Mesenchymal stem cell (in vitro differentiated cells and primary cell): ENCODE measurements at regions not wholly inside any gene's neighbourhood (a gene's known extent, or its start where the extent isn't known, plus 50 kb on each side); places are given as distances from the start of the nearest gene placed in this dataset.
"Not testable (repeated sequence)": the region's sequence is repeated elsewhere in the genome, so short reads cannot be mapped to it uniquely, and the experiment has no call there.

Experiments used
- DNase-seq: peaks from one replicate; pipeline ENCODE4 v3.0.0-alpha.2; 2013
- H2AFZ ChIP-seq: one replicate; pipeline ENCODE4 v1.6.1; 2013; ENCODE audit warnings: low read depth, mild to moderate bottlenecking, control low read depth, inconsistent platforms, low read length, moderate library complexity
- H2AK5ac ChIP-seq: 2 replicates; pipeline ENCODE4 v1.6.1; 2013; ENCODE audit warnings: low read length, moderate library complexity, mild to moderate bottlenecking, inconsistent platforms; ENCODE audit not compliant: severe bottlenecking
- H2BK120ac ChIP-seq: one replicate; pipeline ENCODE4 v1.6.1; 2013; ENCODE audit warnings: low read depth, mild to moderate bottlenecking, inconsistent platforms, low read length, moderate library complexity
- H2BK12ac ChIP-seq, 2 experiments: one replicate each; pipeline ENCODE4 v1.6.1; 2013; ENCODE audit warnings: inconsistent platforms in 2 of 2, low read length in 2 of 2, mild to moderate bottlenecking in 2 of 2, moderate library complexity in 2 of 2, control low read depth in 1 of 2
- H2BK15ac ChIP-seq: one replicate; pipeline ENCODE4 v1.6.1; 2013; ENCODE audit warnings: mild to moderate bottlenecking, low read depth, inconsistent platforms; ENCODE audit not compliant: poor library complexity, severe bottlenecking
- H2BK5ac ChIP-seq: 2 replicates; pipeline ENCODE4 v1.6.1; 2013; ENCODE audit warnings: low read depth, mild to moderate bottlenecking, low read length, control low read depth, inconsistent platforms; ENCODE audit not compliant: poor library complexity, severe bottlenecking
- H3K14ac ChIP-seq, 2 experiments: one replicate each; pipeline ENCODE4 v1.6.1; 2013; ENCODE audit warnings: inconsistent platforms in 2 of 2, low read length in 2 of 2, control low read depth in 1 of 2, mild to moderate bottlenecking in 1 of 2, moderate library complexity in 1 of 2
- H3K18ac ChIP-seq, 2 experiments: one replicate each; pipeline ENCODE4 v1.6.1; 2013; ENCODE audit warnings: inconsistent platforms in 2 of 2, low read length in 2 of 2, control low read depth in 1 of 2, low read depth in 1 of 2, mild to moderate bottlenecking in 1 of 2
- H3K23ac ChIP-seq, 2 experiments: one replicate each; pipeline ENCODE4 v1.6.1; 2013; ENCODE audit warnings: inconsistent platforms in 2 of 2, low read length in 2 of 2, mild to moderate bottlenecking in 2 of 2, moderate library complexity in 2 of 2, control low read depth in 1 of 2
- H3K27ac ChIP-seq: 2 replicates; pipeline ENCODE4 v1.5.1; 2013; ENCODE audit warnings: mild to moderate bottlenecking, moderate library complexity, low read length, control low read depth, inconsistent platforms; ENCODE audit not compliant: poor library complexity, severe bottlenecking
- H3K27me3 ChIP-seq, 2 experiments: 2 replicates each; pipeline versions ENCODE4 v1.6.1 to v1.7.0; 2013; ENCODE audit warnings: low read length in 2 of 2, mild to moderate bottlenecking in 2 of 2, moderate library complexity in 2 of 2, control low read depth in 1 of 2, inconsistent platforms in 1 of 2; ENCODE audit not compliant: control insufficient read depth in 1 of 2, insufficient read depth in 1 of 2
- H3K36me3 ChIP-seq, 2 experiments: 2 replicates each; pipeline versions ENCODE4 v1.6.1 to v1.7.0; 2013; ENCODE audit warnings: low read length in 2 of 2, control low read depth in 1 of 2, inconsistent platforms in 1 of 2, low read depth in 1 of 2, mild to moderate bottlenecking in 1 of 2; ENCODE audit not compliant: insufficient read depth in 2 of 2, control insufficient read depth in 1 of 2
- H3K4ac ChIP-seq, 2 experiments: one replicate each; pipeline ENCODE4 v1.6.1; 2013; ENCODE audit warnings: inconsistent platforms in 2 of 2, low read length in 2 of 2, mild to moderate bottlenecking in 2 of 2, moderate library complexity in 2 of 2, control low read depth in 1 of 2, low read depth in 1 of 2
- H3K4me1 ChIP-seq: 2 replicates; pipeline ENCODE4 v1.6.1; 2013; ENCODE audit warnings: low read depth, low read length, control low read depth; ENCODE audit not compliant: control insufficient read depth, insufficient read depth
- H3K4me2 ChIP-seq: 2 replicates; pipeline ENCODE4 v1.6.1; 2013; ENCODE audit warnings: low read length, mild to moderate bottlenecking, inconsistent platforms; ENCODE audit not compliant: poor library complexity, severe bottlenecking
- H3K4me3 ChIP-seq, 2 experiments: 2 replicates each; pipeline versions ENCODE4 v1.5.1 to v1.7.0; 2013; ENCODE audit warnings: low read length in 2 of 2, mild to moderate bottlenecking in 2 of 2, control low read depth in 1 of 2, low read depth in 1 of 2; ENCODE audit not compliant: insufficient read depth in 1 of 2
- H3K79me1 ChIP-seq: replicated peaks from 2 replicates; pipeline ENCODE4 v1.6.1; 2013; ENCODE audit warnings: mild to moderate bottlenecking, control low read depth, low read length, inconsistent platforms; ENCODE audit not compliant: poor library complexity, severe bottlenecking
- H3K9ac ChIP-seq: 2 replicates; pipeline ENCODE4 v1.7.0; 2013; ENCODE audit warnings: mild to moderate bottlenecking, low read length, moderate library complexity
- H3K9me3 ChIP-seq: 2 replicates; pipeline ENCODE4 v1.7.0; 2013; ENCODE audit warnings: mild to moderate bottlenecking, low read length; ENCODE audit not compliant: control insufficient read depth
- H4K8ac ChIP-seq: one replicate; pipeline ENCODE4 v1.6.1; 2013; ENCODE audit warnings: inconsistent platforms, mild to moderate bottlenecking, low read length, moderate library complexity
- H4K91ac ChIP-seq: one replicate; pipeline ENCODE4 v1.6.1; 2013; ENCODE audit warnings: mild to moderate bottlenecking, low read length, inconsistent platforms
- WGBS: methylation state at CpG from one replicate; pipeline ENCODE4 v1.1.7; 2013; ENCODE audit warnings: mixed read lengths; 5-methylcytosine and 5-hydroxymethylcytosine counted together

DNA sequence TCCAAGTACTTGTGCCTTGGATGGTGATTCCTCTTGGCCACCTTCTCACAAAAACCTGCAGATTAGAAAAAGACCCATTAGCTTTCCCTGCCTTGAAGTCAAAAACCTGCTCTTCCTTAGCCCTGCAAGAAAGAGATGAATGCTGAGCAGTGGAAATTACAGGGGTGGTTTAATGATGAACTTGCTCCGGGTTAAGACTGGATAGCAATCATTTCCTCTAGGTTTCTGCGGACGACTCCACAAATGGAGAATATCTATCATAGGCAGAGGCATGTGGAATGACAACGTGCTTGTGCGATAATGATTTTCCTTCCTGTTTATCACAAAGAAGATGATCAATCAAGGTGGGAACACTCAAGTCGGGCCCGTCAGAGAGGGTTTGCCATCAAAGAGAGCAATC, 201.2 kb upstream of the ERCC4 start:
- H2BK12ac ChIP-seq, result no peak overlapping the region
- H3K9me3 ChIP-seq, result peaks cover 3% of the 10 kb centered on the region
- H2BK120ac ChIP-seq, result no peak overlapping the region
- H2AK5ac ChIP-seq, result no peak overlapping the region
- H2AFZ ChIP-seq, result no peak overlapping the region
- no peak overlapping the region for H3K4me3 ChIP-seq
- H3K36me3 ChIP-seq, result no peaks in the 10 kb centered on the region
- no peak overlapping the region for H3K27ac ChIP-seq
- H3K27me3 ChIP-seq, result no peaks in the 10 kb centered on the region
- H3K79me1 ChIP-seq, result no peaks in the 10 kb centered on the region
- H2BK15ac ChIP-seq, result no peak overlapping the region
- no peak overlapping the region for H4K91ac ChIP-seq
- no peaks in the 10 kb centered on the region for H3K4me1 ChIP-seq
- no peak overlapping the region for H3K23ac ChIP-seq
- no peak overlapping the region for H3K4me2 ChIP-seq
- H3K14ac ChIP-seq, result no peak overlapping the region
- H4K8ac ChIP-seq, result no peak overlapping the region
- no peak overlapping the region for H3K18ac ChIP-seq
- 87% methylated on average over 7 of the region's 7 CpGs for WGBS
- DNase-seq, result no peak
- no peak overlapping the region for H3K4ac ChIP-seq
- H2BK5ac ChIP-seq, result no peak overlapping the region
- H3K9ac ChIP-seq, result no peak overlapping the region

GRCh38 chr16:13727943-13728342, 192.0 kb upstream of the ERCC4 start:
- no peak for DNase-seq
- 73% methylated on average over 2 of the region's 3 CpGs for WGBS

DNA sequence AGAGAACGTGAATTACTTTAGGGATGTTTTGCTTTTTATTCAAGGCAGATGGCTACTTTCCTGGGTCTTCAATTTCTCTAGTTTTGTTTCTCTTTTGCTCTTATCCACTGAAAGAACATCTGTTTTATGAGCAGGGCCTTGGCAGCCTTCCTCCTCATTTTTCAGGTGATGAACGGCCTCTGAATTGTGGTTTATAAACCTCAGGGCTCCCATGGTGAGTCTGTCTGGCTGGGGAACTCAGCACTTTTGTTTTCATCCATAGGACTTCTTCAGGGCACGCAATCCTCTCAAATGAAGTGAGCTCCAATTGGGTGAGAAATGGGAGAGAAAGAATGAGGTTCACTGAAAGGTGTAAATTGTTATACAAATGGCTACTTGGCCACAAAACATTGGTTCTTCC, 186.4 kb upstream of the ERCC4 start:
- H3K4me1 ChIP-seq, result no peaks in the 10 kb centered on the region
- no peak overlapping the region for H4K91ac ChIP-seq
- no peak overlapping the region for H3K23ac ChIP-seq
- H3K27me3 ChIP-seq, result no peaks in the 10 kb centered on the region
- H2BK12ac ChIP-seq, result no peak overlapping the region
- no peak overlapping the region for H2AK5ac ChIP-seq
- no peak overlapping the region for H3K14ac ChIP-seq
- no peak overlapping the region for H4K8ac ChIP-seq
- H3K18ac ChIP-seq, result no peak overlapping the region
- H2BK15ac ChIP-seq, result no peak overlapping the region
- no peak overlapping the region for H2BK120ac ChIP-seq
- H3K4ac ChIP-seq, result no peak overlapping the region
- no peak overlapping the region for H3K4me2 ChIP-seq
- no peak overlapping the region for H2BK5ac ChIP-seq
- DNase-seq, result no peak
- H3K79me1 ChIP-seq, result no peaks in the 10 kb centered on the region
- H3K9ac ChIP-seq, result no peak overlapping the region
- no peak overlapping the region for H2AFZ ChIP-seq
- 33% methylated on average over 2 of the region's 3 CpGs for WGBS
- H3K27ac ChIP-seq, result no peak overlapping the region
- H3K4me3 ChIP-seq, result no peak overlapping the region
- H3K9me3 ChIP-seq, result peaks cover 25% of the 10 kb centered on the region
- H3K36me3 ChIP-seq, result no peaks in the 10 kb centered on the region

More at GRCh38 chr16:13727943-13728342, 192.0 kb upstream of the ERCC4 start:
- Histone ChIP-seq H2BK5ac (no peak overlapping the region), H2BK15ac (no peak overlapping the region), H3K14ac (no peak overlapping the region), H3K27ac (no peak overlapping the region), H3K9me3 (peaks cover 49% of the 10 kb centered on the region), H3K4ac (no peak overlapping the region), H3K4me3 (no peak overlapping the region), H3K79me1 (no peaks in the 10 kb centered on the region), H4K8ac (no peak overlapping the region), H3K23ac (no peak overlapping the region), H3K27me3 (no peaks in the 10 kb centered on the region), H2BK12ac (no peak overlapping the region), H4K91ac (no peak overlapping the region), H3K18ac (no peak overlapping the region), H3K36me3 (no peaks in the 10 kb centered on the region), H2AFZ (no peak overlapping the region), H3K4me2 (no peak overlapping the region), H3K9ac (no peak overlapping the region), H2BK120ac (no peak overlapping the region), H3K4me1 (no peaks in the 10 kb centered on the region), H2AK5ac (no peak overlapping the region)

DNA sequence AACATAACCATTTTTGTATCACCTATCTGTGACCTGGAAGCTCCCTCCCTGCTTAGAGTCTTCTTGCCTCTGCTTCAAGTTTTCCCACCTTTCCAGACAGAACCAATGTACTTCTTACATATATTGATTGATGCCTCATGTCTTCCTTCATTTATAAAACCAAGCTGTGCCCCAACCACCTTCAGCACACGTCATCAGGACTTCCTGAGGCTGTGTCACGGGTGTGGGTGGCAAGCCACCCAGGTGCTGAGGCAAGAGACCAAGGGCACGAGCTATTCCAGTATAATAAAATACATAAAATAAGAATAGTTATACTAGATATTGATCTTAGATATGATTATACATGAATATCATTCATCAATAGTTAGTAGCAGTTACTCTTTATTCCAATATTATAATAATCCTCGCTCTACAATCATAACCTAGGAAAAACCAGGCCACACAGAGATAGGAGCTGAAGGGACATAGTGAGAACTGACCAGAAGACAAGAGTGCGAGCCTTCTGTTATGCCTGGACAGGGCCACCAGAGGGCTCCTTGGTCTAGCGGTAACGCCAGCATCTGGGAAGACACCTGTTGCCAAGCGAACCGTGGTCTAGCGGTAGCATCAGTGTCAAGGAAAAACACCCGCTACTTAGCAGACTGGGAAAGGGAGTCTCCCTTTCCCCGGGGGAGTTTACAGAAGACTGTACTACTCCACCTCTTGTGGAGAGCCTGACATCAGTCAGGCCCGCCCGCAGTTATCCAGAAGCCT, 180.2 kb upstream of the ERCC4 start:
- not testable (repeated sequence) for H3K4me1 ChIP-seq, H3K14ac ChIP-seq, H2AK5ac ChIP-seq, H2BK12ac ChIP-seq, H4K8ac ChIP-seq, H3K4ac ChIP-seq, H3K27ac ChIP-seq, DNase-seq, H3K27me3 ChIP-seq, H2BK120ac ChIP-seq, H3K9ac ChIP-seq, H4K91ac ChIP-seq, H3K23ac ChIP-seq, H2AFZ ChIP-seq, H3K4me2 ChIP-seq, H3K79me1 ChIP-seq, H3K18ac ChIP-seq, H2BK5ac ChIP-seq, H2BK15ac ChIP-seq, H3K4me3 ChIP-seq, H3K36me3 ChIP-seq
- peaks cover 18% of the 10 kb centered on the region for H3K9me3 ChIP-seq
- WGBS, result 52% methylated on average over 12 of the region's 14 CpGs
